ENCODE measurements at regions not wholly inside any gene's neighbourhood (a gene's known extent, or its start where the extent isn't known, plus 50 kb on each side); places are given as distances from the start of the nearest gene placed in this dataset.

DNA sequence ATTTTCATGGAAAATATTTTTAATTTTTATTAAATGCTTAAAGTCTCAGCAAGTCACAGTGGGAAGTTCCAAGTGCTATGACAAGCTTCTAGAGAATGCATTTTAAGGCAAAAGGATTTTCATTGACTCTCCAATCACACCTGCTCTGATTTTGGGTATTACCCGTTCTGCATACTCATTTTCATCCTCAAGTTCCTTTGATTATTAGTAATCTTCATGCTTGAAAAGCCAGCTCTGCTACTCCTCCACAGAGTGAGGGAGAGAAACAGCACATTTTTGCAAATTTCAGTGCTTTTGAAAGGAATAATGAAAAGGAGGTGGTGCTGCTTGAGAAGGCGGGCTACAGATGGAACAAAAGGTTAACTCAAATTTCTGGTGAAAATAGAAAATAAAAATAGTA lies 450.7 kb downstream of the NSUN3 start:
- TF ChIP-seq, protein P1, sequence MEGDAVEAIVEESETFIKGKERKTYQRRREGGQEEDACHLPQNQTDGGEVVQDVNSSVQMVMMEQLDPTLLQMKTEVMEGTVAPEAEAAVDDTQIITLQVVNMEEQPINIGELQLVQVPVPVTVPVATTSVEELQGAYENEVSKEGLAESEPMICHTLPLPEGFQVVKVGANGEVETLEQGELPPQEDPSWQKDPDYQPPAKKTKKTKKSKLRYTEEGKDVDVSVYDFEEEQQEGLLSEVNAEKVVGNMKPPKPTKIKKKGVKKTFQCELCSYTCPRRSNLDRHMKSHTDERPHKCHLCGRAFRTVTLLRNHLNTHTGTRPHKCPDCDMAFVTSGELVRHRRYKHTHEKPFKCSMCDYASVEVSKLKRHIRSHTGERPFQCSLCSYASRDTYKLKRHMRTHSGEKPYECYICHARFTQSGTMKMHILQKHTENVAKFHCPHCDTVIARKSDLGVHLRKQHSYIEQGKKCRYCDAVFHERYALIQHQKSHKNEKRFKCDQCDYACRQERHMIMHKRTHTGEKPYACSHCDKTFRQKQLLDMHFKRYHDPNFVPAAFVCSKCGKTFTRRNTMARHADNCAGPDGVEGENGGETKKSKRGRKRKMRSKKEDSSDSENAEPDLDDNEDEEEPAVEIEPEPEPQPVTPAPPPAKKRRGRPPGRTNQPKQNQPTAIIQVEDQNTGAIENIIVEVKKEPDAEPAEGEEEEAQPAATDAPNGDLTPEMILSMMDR (IDR thresholded peaks at IDR 0.05), result no peak
- no peak for TF ChIP-seq POLR2A (IDR thresholded peaks at IDR 0.05)
